ENCODE measurements at regions not wholly inside any gene's neighbourhood (a gene's known extent, or its start where the extent isn't known, plus 50 kb on each side); places are given as distances from the start of the nearest gene placed in this dataset.

DNA sequence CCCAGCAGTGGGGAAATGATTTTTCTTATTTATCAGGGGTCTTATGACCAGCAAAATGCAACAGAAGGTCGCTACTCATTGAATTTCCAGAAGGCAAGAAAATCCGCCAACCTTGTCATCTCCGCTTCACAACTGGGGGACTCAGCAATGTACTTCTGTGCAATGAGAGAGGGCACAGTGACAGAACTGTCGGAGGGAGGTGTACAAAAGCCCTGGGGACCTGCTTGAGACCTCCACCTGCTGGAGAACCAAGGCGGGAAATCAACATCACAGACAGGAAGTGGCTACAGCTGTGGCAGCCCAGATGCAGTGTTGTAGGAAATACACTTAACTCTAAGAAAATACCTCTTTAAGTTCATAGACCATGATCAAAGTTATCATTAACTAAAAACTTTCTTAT lies 250.9 kb upstream of the OR4E1 start:
- Histone ChIP-seq H3K27me3 (ENCODE audit: control insufficient read depth in 4 of 4, insufficient read depth in 4 of 4, low read length in 3 of 4) (no peaks in the 10 kb centered on the region), H3K36me3 (ENCODE audit: control insufficient read depth in 4 of 4, insufficient read depth in 3 of 4, low read depth in 1 of 4, low read length in 3 of 4) (no peaks in the 10 kb centered on the region), H3K4me3 (ENCODE audit: low read depth in 1 of 3, low read length in 3 of 3) (no peak overlapping the region), H3K9ac (ENCODE audit: low read depth in 1 of 2, low read length in 2 of 2) (no peak overlapping the region), H3K27ac (ENCODE audit: low read depth in 1 of 2, low read length in 2 of 2) (no peak overlapping the region), H3K9me3 (ENCODE audit: control insufficient read depth in 4 of 4, low read length in 3 of 4) (no peaks in the 10 kb centered on the region), H3K4me1 (ENCODE audit: control insufficient read depth in 4 of 4, insufficient read depth in 4 of 4, low read length in 3 of 4) (no peaks in the 10 kb centered on the region)
- no peak for DNase-seq (ENCODE audit: low spot score)
- TF ChIP-seq, protein P1, sequence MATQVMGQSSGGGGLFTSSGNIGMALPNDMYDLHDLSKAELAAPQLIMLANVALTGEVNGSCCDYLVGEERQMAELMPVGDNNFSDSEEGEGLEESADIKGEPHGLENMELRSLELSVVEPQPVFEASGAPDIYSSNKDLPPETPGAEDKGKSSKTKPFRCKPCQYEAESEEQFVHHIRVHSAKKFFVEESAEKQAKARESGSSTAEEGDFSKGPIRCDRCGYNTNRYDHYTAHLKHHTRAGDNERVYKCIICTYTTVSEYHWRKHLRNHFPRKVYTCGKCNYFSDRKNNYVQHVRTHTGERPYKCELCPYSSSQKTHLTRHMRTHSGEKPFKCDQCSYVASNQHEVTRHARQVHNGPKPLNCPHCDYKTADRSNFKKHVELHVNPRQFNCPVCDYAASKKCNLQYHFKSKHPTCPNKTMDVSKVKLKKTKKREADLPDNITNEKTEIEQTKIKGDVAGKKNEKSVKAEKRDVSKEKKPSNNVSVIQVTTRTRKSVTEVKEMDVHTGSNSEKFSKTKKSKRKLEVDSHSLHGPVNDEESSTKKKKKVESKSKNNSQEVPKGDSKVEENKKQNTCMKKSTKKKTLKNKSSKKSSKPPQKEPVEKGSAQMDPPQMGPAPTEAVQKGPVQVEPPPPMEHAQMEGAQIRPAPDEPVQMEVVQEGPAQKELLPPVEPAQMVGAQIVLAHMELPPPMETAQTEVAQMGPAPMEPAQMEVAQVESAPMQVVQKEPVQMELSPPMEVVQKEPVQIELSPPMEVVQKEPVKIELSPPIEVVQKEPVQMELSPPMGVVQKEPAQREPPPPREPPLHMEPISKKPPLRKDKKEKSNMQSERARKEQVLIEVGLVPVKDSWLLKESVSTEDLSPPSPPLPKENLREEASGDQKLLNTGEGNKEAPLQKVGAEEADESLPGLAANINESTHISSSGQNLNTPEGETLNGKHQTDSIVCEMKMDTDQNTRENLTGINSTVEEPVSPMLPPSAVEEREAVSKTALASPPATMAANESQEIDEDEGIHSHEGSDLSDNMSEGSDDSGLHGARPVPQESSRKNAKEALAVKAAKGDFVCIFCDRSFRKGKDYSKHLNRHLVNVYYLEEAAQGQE (IDR thresholded peaks at IDR 0.05) = no peak
- TF ChIP-seq, protein P2, sequence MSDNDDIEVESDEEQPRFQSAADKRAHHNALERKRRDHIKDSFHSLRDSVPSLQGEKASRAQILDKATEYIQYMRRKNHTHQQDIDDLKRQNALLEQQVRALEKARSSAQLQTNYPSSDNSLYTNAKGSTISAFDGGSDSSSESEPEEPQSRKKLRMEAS (IDR thresholded peaks at IDR 0.05) = no peak
- no peak for TF ChIP-seq TAF1 (conservative IDR thresholded peaks at IDR 0.05)
- no peak for TF ChIP-seq SP1 (IDR thresholded peaks at IDR 0.05)
- TF ChIP-seq GABPA (IDR thresholded peaks at IDR 0.05 in 1 of 2, conservative IDR thresholded peaks at IDR 0.05 in 1 of 2) = no peak
- TF ChIP-seq NR2F2 (IDR thresholded peaks at IDR 0.05) = no peak
- no peak for TF ChIP-seq RAD21 (IDR thresholded peaks at IDR 0.05)
- TF ChIP-seq HNF4A (conservative IDR thresholded peaks at IDR 0.05) = no peak
- TF ChIP-seq JUND (IDR thresholded peaks at IDR 0.05) = no peak
- no peak for TF ChIP-seq FOXA2 (IDR thresholded peaks at IDR 0.05)
- TF ChIP-seq, protein P3, sequence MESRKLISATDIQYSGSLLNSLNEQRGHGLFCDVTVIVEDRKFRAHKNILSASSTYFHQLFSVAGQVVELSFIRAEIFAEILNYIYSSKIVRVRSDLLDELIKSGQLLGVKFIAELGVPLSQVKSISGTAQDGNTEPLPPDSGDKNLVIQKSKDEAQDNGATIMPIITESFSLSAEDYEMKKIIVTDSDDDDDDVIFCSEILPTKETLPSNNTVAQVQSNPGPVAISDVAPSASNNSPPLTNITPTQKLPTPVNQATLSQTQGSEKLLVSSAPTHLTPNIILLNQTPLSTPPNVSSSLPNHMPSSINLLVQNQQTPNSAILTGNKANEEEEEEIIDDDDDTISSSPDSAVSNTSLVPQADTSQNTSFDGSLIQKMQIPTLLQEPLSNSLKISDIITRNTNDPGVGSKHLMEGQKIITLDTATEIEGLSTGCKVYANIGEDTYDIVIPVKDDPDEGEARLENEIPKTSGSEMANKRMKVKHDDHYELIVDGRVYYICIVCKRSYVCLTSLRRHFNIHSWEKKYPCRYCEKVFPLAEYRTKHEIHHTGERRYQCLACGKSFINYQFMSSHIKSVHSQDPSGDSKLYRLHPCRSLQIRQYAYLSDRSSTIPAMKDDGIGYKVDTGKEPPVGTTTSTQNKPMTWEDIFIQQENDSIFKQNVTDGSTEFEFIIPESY (IDR thresholded peaks at IDR 0.05) = no peak
- TF ChIP-seq, protein P4, sequence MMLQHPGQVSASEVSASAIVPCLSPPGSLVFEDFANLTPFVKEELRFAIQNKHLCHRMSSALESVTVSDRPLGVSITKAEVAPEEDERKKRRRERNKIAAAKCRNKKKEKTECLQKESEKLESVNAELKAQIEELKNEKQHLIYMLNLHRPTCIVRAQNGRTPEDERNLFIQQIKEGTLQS (IDR thresholded peaks at IDR 0.05) = no peak
- no peak for TF ChIP-seq YY1 (IDR thresholded peaks at IDR 0.05)
- WGBS = 57% methylated on average over 5 of the region's 5 CpGs

DNA sequence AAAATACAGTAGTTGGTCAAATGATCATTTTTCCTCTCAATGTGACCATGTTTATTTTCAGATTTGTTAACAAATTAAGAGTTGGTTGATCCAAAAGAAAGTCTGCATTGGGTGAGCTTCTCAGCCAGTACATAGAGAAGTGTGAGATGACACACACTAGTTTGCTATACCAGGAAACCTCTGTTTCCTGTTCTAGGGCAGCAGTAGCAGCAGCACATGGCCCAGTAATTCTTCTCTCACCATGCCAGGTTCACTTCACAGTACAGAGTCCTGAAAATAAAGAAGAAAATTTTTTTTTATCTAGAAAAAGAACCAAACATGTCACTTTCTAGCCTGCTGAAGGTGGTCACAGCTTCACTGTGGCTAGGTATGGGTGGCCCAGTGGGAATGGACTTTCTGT lies 250.2 kb upstream of the OR4E1 start:
- no peak for DNase-seq (ENCODE audit: low spot score)
- Histone ChIP-seq H3K4me3 (ENCODE audit: low read depth in 1 of 3, low read length in 3 of 3) (no peak overlapping the region), H3K9ac (ENCODE audit: low read depth in 1 of 2, low read length in 2 of 2) (no peak overlapping the region), H3K9me3 (ENCODE audit: control insufficient read depth in 4 of 4, low read length in 3 of 4) (no peaks in the 10 kb centered on the region), H3K36me3 (ENCODE audit: control insufficient read depth in 4 of 4, insufficient read depth in 3 of 4, low read depth in 1 of 4, low read length in 3 of 4) (no peaks in the 10 kb centered on the region), H3K27ac (ENCODE audit: low read depth in 1 of 2, low read length in 2 of 2) (no peak overlapping the region), H3K27me3 (ENCODE audit: control insufficient read depth in 4 of 4, insufficient read depth in 4 of 4, low read length in 3 of 4) (no peaks in the 10 kb centered on the region), H3K4me1 (ENCODE audit: control insufficient read depth in 4 of 4, insufficient read depth in 4 of 4, low read length in 3 of 4) (no peaks in the 10 kb centered on the region)
- TF ChIP-seq RAD21 (IDR thresholded peaks at IDR 0.05) = no peak
- TF ChIP-seq, protein P5, sequence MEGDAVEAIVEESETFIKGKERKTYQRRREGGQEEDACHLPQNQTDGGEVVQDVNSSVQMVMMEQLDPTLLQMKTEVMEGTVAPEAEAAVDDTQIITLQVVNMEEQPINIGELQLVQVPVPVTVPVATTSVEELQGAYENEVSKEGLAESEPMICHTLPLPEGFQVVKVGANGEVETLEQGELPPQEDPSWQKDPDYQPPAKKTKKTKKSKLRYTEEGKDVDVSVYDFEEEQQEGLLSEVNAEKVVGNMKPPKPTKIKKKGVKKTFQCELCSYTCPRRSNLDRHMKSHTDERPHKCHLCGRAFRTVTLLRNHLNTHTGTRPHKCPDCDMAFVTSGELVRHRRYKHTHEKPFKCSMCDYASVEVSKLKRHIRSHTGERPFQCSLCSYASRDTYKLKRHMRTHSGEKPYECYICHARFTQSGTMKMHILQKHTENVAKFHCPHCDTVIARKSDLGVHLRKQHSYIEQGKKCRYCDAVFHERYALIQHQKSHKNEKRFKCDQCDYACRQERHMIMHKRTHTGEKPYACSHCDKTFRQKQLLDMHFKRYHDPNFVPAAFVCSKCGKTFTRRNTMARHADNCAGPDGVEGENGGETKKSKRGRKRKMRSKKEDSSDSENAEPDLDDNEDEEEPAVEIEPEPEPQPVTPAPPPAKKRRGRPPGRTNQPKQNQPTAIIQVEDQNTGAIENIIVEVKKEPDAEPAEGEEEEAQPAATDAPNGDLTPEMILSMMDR (IDR thresholded peaks at IDR 0.05; ENCODE audit: low read depth, low read length, missing input control) = no peak

Data from liver (tissue), 8 donors.